ENCODE measurements at regions not wholly inside any gene's neighbourhood (a gene's known extent, or its start where the extent isn't known, plus 50 kb on each side); places are given as distances from the start of the nearest gene placed in this dataset.

GRCh38 chr13:109933476-109933875 is 147.1 kb upstream of the IRS2 start:
- no peak for DNase-seq

- no peak for DNase-seq
These were observed 138.0 kb upstream of the IRS2 start for GRCh38 chr13:109924376-109924775.

GRCh38 chr13:109922518-109922917 is 136.1 kb upstream of the IRS2 start:
- DNase-seq = no peak

GRCh38 chr13:109919715-109920375 is 133.5 kb upstream of the IRS2 start:
- no peak for DNase-seq

GRCh38 chr13:109918179-109918711 is 131.9 kb upstream of the IRS2 start:
- no peak for DNase-seq

- DNase-seq = no peak
These were observed 131.0 kb upstream of the IRS2 start for GRCh38 chr13:109917422-109917821.

GRCh38 chr13:109913936-109914510 is 127.6 kb upstream of the IRS2 start:
- no peak for DNase-seq

- DNase-seq = no peak
These were observed 126.8 kb upstream of the IRS2 start for GRCh38 chr13:109913186-109913585.

GRCh38 chr13:109910194-109910593 is 123.8 kb upstream of the IRS2 start:
- DNase-seq = no peak

GRCh38 chr13:109906976-109907375 is 120.6 kb upstream of the IRS2 start:
- DNase-seq = no peak

- no peak for DNase-seq
These were observed 117.8 kb upstream of the IRS2 start for GRCh38 chr13:109904218-109904617.

- no peak for DNase-seq
These were observed 114.4 kb upstream of the IRS2 start for GRCh38 chr13:109900741-109901140.

GRCh38 chr13:109900320-109900719 is 113.9 kb upstream of the IRS2 start:
- no peak for DNase-seq

GRCh38 chr13:109899748-109900147 is 113.4 kb upstream of the IRS2 start:
- no peak for DNase-seq

GRCh38 chr13:109899316-109899715 is 112.9 kb upstream of the IRS2 start:
- no peak for DNase-seq

- DNase-seq = no peak
These were observed 111.7 kb upstream of the IRS2 start for GRCh38 chr13:109897988-109898624.

GRCh38 chr13:109892101-109892500 is 105.7 kb upstream of the IRS2 start:
- no peak for DNase-seq

GRCh38 chr13:109885235-109885634 is 98.9 kb upstream of the IRS2 start:
- no peak for DNase-seq

- no peak for DNase-seq
These were observed 98.1 kb upstream of the IRS2 start for GRCh38 chr13:109884462-109884861.

GRCh38 chr13:109883181-109884180 is 97.1 kb upstream of the IRS2 start:
- DNase-seq = no peak

- no peak for DNase-seq
These were observed 95.7 kb upstream of the IRS2 start for GRCh38 chr13:109881961-109882558.

- DNase-seq = no peak
These were observed 95.0 kb upstream of the IRS2 start for GRCh38 chr13:109881347-109881725.

All from stimulated activated CD4-positive, alpha-beta T cell treated with anti-CD3 and anti-CD28 coated beads, Interleukin-2, amount 100 ng/mL, for 24 hours (primary cell).